HG03442 (cell line): ENCODE measurements at regions not wholly inside any gene's neighbourhood (a gene's known extent, or its start where the extent isn't known, plus 50 kb on each side); places are given as distances from the start of the nearest gene placed in this dataset.
"Not testable (repeated sequence)": the region's sequence is repeated elsewhere in the genome, so short reads cannot be mapped to it uniquely, and the experiment has no call there.

ENCODE experiments used
- ATAC-seq: cut with Tn5 transposase; IDR thresholded peaks from one replicate; pipeline ENCODE4 v1.9.1; 2021; ENCODE audit warnings: mild to moderate bottlenecking, moderate library complexity; ENCODE audit not compliant: unreplicated experiment

DNA sequence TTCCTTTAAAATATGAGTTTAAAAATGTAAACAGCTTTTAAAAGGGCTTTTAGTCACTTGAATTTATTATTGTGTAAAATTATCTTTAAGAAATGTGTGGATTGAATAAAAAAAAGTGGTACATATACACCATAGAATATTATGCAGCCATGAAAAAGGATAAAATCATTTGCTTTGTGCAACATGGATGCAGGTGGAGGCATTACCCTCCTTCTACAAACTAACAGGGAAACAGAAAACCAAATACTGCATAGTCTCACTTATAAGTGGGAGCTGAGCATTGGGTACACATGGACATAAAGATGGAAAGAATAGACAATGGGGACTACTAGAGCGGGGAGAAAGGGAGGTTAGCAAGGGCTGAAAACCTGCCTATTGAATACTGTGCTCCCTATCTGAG lies 999.3 kb downstream of the SLITRK5 start:
- no peak for ATAC-seq

GRCh38 chr13:88674841-88675240 lies 1003.7 kb downstream of the SLITRK5 start:
- ATAC-seq: no peak

DNA sequence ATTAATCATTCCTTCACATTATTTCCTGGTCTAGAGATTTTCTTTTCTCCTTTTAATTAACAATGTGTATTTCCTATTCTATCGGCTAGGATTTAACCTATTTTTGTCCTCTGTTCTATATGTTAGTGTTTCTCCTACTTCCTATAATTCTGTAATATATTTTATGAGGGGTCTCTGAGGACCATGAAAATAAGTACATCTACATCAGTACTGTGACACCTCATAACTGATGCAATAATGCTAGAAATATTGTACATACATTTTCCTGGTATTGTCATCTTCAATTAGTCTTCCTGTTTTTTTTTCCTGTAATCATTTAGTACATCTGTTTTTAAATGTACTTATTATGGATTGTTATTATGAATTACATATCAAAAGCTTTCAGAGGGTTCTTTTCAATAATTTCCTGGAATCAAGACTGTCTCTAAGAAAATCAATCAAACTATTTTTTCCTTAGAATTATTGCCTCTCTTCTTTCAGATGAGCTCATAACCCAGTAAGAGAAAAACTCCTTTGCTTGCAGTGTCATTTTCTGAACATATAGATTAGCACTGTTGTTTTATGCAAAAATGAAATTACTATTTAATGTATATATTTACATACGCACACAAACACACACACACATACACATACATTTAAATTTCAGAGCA lies 1004.3 kb downstream of the SLITRK5 start:
- ATAC-seq: no peak

DNA sequence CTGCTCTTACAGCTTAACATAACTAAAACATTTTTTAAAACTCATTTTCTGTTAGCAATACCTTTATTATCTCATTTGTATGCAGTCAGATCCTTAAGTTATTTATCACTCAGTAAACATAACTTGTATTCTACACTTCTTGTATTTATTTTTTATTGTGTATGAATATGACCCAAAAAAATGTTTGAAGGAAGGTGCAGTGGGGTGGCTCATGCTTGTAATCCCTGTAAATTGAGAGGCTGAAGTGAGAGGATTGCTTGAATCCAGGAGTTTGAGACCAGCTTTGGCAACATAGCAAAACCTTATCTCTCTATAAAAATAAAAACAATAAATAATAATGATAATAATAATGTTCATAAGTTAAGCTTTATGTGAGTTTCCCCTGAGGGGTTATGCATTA lies 1004.8 kb downstream of the SLITRK5 start:
- ATAC-seq: no peak

DNA sequence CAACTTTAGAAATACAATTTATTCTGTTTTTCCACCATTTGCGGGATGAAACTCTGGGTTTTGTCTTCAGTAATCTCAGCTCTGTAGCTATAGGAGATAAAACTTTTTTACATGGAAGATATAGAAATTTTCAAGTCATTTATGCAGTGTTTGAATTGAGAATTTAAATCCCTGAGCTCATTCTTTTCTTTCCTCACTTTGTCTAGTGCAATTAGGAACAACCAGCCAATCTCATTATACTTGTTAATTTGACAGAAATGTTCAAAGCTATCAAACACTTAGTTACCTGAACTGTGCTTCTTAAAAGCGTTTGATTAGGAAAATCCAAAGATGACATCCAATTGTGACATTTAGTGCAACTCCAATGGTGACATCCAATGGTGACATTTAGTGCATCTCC lies 1014.3 kb downstream of the SLITRK5 start:
- ATAC-seq: no peak

DNA sequence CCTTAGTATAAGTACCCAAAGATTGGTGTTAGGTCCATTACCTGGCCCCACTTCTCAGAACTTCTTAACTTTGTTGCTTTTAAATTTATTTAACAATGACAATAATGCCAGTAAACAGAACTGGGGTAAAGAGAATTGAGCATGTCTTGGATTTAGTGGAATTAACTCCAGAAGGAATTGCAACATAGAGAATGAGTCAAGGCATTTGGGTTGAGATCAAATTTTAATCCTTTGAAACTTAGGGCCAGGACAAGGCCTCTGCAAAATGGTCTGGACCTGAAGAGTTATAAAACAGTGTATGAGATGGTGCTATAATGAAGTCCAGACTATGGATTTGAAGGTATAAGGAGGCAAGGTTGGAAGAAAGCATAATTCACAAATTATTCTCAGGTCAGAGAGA lies 1030.4 kb downstream of the SLITRK5 start:
- ATAC-seq: no peak

- ATAC-seq: no peak
These were observed 1033.6 kb downstream of the SLITRK5 start for GRCh38 chr13:88704600-88705275.

DNA sequence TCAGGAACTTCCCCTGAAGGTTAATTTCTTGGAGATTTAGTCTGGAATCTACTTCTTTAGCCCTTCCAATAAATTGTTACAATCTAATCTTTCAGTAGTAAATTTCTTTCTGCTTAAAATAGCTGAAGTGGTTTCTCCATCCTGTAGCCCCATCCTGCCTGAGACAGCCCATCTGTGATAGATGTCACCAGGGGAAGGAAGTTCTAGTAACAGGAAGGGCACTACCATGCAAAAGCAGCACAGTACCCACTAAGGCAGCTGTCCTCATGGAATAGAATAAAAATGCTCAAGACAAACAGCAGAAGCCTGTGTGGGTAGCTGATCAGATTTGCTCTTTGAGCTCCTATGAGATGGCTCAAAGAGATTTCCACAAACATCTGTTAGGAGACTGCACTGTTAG lies 1036.5 kb downstream of the SLITRK5 start:
- ATAC-seq: no peak

DNA sequence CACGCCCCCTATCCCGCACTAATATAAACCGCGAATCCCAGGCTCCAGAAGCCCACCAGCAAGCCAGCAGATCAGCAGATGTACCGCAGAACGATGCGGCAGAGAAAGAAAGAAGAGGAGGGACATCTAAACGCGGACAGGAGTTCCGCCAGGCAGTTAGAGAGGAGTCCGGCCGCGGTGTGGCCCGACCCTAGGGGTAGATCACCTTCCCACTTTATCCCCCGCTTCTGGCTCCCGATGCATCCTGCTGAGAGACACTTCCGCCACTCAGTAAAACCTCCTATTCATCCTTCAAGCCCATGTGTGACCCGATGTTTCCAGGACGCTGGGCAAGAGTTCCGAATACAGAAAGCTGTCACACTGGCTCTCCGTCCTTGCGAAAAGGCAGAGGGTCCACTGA lies 1046.8 kb downstream of the SLITRK5 start:
- ATAC-seq: no peak

GRCh38 chr13:88718781-88719180 lies 1047.6 kb downstream of the SLITRK5 start:
- no peak for ATAC-seq

DNA sequence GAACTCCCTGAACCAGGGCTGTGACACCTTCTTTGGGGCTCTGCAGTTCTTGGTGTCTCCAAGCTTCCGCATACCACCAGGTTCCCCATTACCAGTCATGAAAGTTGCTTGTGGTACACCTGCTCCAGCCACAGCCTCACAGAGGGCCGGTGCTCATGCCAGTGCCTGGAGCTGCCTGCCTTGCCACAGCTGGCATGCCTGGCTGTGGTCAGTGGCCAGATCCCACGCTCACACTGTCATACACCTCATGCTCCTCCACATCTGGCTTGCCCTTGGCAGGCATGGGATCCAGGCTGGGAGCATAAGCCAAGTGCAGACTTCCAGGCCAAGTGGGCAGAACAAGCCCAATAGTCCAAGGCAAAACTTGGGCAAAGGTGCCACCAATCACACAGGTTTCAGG lies 1054.9 kb downstream of the SLITRK5 start:
- ATAC-seq: no peak

DNA sequence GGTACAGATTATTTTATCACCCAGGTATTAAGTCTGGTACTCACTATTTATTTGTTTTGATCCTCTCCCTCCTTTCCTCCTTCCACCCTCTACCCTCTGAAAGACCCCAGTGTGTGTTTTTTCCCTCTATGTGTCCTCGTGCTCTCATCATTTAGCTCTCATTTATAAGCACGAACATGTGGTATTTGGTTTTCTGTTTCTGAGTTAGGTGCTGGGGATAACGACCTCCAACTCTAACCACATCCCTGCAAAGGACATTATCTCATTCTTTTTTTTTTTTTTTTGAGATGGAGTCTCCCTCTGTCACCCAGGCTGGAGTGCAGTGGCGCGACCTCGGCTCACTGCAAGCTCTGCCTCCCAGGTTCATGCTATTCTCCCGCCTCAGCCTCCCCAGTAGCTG lies 1056.1 kb downstream of the SLITRK5 start:
- not testable (repeated sequence) for ATAC-seq

- no peak for ATAC-seq
These were observed 1058.4 kb downstream of the SLITRK5 start for GRCh38 chr13:88729605-88730004.

GRCh38 chr13:88736026-88736425 lies 1064.9 kb downstream of the SLITRK5 start:
- ATAC-seq: no peak

DNA sequence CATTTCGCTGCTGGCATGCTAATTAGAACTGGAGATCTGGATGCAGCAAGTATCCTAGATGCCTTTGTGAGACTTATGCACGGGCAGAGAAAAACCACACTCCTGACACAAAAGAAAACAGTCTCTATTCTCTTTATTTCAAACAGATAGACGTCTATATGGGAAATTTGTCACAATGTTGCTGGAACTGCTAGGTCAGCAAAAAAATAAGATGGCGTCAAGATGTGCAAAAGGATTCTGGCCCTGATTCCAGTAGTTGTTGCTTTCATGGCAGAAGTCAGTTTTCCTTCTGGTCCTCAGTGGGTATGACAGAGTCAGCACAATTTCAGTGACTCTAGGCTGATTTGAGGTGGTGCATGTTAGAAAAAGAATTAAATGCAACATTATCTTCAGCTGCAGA lies 1068.0 kb downstream of the SLITRK5 start:
- ATAC-seq: no peak

DNA sequence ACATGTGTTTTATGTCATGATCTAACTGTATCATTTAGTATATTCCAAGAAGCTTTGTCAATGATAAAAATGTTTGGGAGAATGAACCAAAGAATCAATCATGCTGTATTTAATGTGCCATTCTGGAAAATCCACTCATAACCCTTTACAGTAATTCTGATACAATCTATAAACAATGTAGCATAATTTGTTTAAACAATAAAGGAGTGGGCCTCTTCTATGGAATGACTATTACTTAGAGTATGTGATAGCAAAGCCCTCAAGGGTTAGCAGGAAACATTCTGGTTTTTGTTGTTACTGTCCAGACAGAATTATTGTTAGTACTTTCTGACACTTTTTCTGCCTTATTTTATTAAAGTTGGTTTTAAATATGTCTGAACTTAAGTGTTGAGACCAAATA lies 1073.1 kb downstream of the SLITRK5 start:
- no peak for ATAC-seq

DNA sequence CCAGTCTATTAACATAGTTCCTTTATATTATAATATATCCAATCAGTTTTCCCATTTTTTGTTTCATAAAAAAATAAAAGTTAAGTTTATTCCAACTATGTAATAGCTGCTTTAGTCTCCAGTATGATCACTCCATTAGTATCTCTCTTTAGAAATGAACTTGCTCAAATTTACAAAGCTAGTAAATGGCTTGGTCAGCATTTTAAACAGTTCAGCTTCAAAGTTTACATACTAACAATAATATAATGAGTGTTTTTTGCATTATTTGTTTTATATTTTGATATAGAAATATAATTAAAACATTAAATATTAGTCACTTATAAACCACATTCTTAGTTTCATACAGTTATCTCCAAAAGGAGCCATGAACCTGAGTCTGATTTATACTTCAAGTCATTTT lies 1073.8 kb downstream of the SLITRK5 start:
- no peak for ATAC-seq

DNA sequence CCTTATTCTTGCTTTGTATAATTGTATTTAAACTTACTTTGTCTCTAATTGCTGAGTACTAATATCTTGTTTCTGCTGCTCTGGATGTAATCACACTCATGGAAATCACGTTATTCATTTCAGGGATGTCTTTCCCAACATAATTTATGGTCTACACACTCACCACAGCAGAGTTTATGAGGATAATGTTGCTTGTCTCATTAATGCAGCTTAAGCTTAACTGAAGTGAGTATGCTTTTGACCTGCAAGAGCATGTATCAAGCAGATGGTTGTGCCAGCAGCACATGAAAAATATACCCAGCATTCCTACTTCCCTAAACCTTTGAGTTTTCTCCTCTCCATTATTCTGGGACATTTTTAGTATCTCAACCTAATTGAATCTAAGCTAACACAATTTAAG lies 1080.9 kb downstream of the SLITRK5 start:
- ATAC-seq: no peak

DNA sequence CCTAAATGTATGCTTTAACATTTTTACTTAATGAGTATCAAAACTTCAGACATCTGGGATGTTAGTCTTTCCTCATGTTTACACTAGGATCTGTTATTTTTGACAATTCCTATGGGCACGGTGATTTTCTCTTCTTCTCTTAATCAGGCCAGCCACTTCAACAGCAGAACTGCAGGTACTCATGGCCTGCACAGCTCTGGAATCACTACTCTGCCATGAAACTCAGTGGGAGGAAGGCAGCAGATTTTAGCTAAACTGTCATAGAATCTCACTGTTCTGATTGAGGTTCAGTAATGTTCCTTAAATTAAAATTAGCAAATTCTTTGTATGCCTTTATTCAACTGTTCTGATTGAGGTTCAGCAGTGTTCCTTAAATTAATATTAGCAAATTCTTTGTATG lies 1083.0 kb downstream of the SLITRK5 start:
- ATAC-seq: no peak

DNA sequence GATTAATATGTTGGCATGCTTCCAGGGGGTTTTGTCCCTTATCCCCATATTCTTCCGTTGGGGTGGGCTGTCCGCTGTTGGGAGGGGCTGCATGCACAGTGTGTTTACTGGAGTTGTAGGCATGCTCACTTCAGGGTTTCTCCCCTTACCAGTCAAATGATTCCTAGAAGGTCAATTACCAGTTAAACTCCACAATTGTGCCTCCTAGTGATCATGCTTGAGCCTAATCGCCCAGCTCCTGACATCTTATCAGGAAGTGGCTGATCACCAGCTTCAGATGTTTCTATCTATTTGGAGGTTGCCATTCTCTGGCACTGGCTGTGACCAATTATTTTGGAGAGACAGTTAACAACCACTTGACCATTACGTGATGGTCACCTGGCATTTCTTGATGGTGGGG lies 1090.0 kb downstream of the SLITRK5 start:
- ATAC-seq: no peak

DNA sequence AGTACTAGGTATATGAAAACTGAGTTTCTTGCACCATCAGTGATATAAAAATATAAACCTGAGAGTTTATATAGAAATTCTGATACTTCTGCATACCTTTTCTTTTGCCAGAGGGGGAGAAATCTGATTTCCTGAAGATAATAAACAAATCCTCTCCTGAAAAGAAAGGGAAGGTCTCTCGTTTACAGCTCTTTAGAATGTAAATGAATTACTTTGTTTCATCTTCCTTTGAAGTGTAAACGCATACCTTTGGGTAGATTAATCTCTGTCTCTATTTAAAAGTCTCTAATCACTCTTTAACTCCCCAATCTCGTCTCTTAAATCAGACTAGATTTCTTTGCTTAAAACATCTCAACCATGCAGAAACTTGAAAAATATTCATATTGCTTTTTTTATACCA lies 1092.9 kb downstream of the SLITRK5 start:
- ATAC-seq: no peak

DNA sequence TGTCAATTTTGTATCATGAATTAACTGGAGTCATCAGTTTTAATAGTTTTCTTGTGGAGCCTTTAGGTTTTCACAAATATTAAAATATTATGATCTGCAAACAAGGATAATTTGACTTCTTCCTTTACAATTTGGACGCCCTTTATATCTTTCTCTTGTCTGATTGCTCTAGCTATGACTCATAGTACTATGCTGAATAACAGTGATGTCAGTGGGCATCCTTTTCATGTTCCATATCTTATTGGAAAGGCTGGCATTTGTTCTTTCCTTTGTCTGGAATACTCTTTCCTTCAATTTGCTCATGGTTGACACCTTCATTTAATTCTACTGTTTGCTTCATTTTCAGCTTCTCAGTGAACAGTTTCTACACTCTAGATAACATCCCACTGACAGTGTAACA lies 1129.3 kb downstream of the SLITRK5 start:
- no peak for ATAC-seq

DNA sequence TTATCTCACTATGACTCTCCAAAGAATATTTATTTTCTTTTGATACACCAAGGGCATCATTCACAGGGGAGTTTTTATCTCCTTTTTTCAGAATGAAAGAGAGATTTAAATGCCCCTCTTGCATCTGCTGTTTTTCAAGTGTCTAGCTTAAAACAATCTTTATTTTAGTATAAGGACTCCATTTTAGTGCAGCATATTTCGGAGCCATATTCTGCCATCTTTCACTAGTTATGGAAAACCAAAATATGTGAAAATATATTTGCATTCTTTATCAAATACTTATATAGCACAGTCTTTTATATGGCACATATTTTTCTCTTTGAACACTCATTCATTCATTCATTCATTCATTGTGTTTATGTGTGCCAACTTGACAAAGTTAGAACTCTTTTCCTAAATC lies 1130.2 kb downstream of the SLITRK5 start:
- ATAC-seq: no peak
